HG03159 (cell line): ENCODE measurements at regions not wholly inside any gene's neighbourhood (a gene's known extent, or its start where the extent isn't known, plus 50 kb on each side); places are given as distances from the start of the nearest gene placed in this dataset.
"Not testable (repeated sequence)": the region's sequence is repeated elsewhere in the genome, so short reads cannot be mapped to it uniquely, and the experiment has no call there.

Source experiments
- ATAC-seq: cut with Tn5 transposase; IDR thresholded peaks from one replicate; pipeline ENCODE4 v1.9.1; 2021; ENCODE audit warnings: mild to moderate bottlenecking, moderate library complexity; ENCODE audit not compliant: unreplicated experiment

DNA sequence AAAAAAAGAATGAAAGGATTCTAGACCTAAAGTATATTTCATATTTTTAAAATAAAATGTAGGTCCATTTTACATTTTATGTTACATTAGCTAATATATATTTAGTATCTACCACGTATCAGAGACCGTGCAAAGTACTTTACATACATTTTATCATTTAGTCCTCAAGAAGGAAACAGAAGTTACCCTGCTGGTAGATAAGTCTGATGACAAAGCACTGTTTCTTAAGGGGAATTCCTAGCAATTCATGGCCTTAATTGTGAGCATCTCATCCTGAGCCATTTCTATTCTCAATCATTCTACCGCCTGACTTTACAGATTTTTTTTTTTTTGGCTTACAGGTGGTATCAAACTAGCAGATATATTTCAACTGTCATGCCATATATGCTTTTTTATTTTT, 367.7 kb downstream of the PRELID2 start:
- ATAC-seq, result no peak

DNA sequence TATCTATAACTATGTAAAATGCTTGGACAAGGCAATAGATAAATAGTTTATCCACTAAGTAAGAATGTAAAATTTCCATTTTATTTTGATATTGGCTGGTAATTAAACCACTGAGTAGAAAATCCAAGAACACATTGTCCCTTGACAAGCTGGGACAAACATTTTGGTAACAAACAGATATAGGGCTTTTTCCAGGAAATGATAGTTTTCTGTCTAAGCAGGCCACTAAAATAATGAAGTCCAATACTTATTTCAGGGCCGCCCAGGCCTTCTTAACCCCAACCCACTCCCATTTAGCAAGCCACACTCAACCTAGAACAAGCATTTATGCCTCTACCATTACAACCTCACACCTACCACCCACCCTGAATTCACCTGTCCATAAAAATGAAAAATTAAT, 368.6 kb downstream of the PRELID2 start:
- no peak for ATAC-seq

DNA sequence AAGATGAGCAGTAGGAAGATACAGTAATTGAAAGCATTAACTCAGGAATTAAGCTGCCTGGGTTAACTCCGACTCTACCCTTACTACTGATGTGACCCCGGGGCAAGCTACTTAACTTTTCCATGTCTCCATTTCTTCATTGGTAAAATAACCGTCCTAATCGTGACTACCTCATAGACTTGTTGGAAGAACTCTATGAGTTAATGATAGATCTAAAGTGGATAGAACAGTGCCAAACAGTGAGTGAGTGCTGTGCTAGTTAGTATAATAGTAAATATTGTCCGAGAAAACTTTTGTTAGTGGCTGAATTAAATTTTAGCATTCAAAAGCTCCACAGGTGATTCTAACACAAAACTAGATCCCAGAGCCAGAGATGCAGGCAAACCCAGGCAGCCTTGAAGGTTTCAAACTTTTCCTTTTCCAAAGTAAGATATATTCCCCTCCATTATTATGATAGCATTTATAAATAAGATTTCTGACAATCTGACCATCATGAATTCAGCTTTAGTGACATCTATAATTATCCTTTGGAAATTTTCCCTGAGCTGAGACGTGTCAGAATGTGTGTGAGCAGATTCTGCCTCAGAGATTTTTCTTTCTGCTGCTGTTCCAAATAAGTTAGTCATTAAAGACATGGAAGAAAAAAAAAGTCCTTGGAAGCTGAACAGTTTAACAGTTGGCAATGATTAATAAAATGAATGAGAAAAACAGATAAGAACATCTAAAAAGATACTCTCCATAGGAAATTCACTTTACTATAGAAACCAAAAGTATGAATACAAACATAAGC, 369.5 kb downstream of the PRELID2 start:
- no peak for ATAC-seq

DNA sequence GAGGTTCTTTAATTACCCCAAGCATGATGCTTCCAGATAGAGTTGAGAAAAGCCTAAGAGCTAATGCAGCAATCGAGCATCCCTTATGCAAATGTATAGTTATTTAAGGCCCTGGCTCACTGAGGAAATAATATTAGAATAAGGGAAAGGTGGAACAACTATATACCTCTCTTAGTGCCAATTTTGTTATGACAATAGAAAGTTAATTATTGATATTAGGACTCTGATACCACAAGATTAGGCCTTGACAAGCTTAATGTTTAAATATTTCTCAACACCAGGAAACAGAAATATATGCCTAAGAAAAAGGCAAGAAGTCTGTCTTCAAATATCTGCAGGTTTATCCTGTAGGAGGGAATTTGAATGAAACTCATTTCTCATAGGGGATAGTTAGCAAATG, 371.0 kb downstream of the PRELID2 start:
- no peak for ATAC-seq

DNA sequence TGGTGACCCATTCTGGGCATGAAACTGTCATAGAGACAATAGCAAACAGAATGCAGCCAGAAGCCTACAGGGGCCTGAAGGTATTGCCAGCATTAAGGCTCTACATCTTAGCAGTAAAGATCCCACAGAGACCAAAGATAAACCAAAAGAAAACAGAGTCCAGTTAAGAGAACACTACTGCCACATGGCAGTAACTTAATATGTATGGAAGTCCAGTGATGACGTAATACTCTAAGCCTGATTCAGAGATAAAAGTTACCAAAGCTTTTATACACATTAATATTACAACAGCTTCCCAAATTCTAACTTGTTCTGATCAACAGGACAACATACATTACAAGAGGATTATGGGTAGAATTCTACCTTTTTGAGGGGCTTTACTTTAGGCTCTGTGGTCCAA, 371.5 kb downstream of the PRELID2 start:
- ATAC-seq, result no peak

DNA sequence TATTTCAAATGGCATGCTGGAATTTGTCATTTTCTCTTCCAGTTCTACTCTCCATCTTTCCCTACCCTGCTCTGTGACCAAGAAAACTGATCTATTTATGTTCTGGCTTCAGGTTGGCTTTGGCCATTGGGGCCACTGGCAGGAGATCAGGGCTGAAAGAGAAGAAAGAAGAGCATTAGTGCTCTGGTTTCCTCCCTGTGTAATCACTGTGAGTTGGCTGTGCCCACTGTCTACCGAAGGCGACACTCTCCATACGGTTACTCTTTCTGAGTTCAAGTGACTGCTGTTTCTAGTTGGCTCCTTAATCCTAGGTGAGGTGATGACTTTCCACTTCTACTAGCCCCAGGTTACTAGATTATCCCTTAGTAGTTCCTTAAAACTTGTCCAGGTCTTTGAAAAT, 372.6 kb downstream of the PRELID2 start:
- ATAC-seq, result no peak

DNA sequence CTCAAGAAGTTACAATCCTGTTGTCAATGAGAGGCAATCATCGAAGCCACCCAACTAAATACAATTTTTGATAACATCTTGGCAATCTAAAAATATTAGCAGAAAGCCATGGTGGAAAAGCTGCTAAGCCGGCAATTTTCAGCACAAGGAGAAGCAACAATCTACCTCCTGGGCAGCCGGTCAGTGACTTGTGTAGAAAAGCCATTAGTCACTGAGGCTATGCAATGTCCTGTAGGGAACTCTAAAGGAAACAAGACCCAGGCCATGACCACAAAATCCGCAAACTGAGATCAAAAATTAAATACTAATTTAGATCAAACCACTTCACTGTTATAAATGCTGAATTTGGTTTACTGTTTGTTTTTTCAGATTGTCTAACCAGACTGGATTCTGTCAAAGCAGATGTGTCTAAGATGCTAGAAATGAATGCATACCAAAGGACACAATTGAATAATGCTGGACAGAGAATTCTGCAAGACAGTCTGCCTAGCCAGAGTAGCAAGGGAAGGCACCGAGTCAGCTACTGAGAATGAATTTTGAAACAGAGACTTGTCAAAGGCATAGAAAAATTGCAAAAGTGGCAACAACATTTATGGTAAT, 384.8 kb downstream of the PRELID2 start:
- no peak for ATAC-seq

DNA sequence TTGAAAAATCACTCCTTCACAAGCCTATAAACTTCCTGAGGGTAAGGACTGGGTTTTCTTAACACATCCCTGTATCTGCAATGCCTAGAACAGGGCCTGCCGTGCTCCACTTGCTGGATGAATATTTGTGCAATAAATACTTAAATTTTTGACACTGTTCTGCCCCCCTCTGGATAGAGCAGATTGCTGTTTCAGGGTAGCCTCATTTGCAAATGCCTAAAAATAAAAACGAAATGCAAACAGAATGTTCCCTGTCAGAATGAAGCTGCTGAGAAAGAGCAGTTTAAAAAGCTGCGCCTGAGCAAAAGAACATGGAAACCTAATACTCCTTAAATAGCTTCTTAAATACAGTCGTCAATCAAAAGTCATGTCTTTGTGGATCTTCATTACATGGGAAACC, 385.3 kb downstream of the PRELID2 start:
- no peak for ATAC-seq

DNA sequence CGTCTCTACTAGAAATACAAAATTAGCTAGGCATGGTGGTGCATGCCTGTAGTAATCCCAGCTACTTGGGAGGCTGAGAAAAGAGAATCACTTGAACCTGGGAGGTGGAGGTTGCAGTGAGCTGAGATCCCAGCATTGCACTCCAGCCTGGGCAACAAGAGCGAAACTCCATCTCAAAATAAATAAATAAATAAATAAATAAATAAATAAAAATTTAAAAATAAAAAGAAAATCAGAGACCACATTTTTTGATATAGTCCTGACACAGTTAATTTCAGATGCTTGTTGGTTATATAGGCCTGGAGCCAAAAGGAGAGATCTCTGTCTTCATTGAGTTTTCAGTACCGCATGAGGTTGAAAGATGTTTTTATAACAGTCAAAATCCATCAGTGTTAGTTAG, 388.3 kb downstream of the PRELID2 start:
- ATAC-seq, result not testable (repeated sequence)

DNA sequence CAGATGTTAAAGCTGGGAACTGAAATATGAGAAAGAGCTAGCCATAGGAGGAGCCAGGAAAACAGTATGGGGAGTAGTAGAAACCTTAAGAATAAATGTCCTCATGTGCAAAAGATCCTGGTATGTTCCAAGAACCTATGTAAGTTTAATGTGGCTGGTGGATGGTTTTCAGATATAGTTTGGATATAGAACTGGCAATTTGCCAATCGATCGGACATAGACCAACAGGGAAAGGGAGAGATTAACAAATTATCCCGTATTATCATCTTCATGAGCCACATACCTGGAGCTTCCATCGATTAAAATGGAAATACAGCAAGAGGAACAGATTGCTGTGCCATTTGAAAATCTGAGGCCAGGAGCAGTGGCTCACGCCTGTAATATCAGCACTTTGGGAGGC, 388.7 kb downstream of the PRELID2 start:
- ATAC-seq, result no peak

DNA sequence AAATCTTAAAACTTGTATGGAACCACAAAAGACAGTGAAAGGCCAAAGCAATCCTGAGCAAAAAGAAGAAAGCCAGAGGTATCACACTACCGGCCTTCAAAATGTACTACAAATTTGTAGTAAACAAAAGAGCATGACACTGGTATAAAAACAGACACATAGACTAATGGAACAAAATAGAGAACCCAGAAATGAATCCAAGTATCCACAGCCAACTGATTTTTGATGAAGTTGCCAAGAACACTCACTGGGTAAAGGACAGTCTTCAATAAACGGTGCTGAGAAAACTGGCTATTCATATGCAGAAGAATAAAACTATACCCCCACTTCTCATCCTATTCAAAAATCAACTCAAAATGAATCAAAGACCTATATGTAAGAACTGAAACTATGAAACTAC, 390.1 kb downstream of the PRELID2 start:
- no peak for ATAC-seq

DNA sequence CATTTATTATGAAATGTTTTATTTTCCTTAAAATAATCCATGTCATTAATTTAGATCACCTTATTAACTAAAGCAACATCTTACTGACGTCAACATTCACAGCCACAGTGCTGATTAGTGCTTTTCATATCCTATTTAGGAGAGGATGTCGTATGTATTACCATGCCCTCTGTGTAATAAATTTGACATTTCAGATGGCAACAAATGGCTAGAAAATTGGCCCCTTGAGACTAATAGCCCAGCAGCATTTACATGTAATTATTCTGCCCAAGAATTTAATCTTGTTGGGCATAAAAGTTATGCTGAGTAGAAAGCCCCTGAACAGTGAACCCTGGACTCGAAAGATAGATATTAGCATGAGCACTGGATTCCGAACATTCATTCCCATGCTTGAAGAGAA, 391.2 kb downstream of the PRELID2 start:
- no peak for ATAC-seq

DNA sequence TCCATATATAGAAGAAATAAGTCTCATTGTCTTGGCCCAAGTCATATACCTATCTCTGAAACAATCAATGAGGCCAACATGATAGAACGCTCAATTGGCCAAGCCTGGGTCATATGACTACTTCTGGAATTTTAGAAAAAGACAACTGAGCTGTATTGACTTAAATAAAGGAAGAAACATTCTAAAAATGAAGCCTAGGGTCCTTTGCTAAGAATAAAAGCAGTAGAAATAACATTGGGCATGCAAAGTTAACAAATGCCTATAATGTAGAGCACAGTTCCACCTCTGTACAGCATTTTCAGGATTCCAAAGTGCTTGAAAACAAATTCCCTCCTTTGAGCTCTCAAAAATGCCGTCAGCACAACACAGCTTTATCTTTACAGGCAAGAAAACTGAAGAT, 391.8 kb downstream of the PRELID2 start:
- no peak for ATAC-seq

DNA sequence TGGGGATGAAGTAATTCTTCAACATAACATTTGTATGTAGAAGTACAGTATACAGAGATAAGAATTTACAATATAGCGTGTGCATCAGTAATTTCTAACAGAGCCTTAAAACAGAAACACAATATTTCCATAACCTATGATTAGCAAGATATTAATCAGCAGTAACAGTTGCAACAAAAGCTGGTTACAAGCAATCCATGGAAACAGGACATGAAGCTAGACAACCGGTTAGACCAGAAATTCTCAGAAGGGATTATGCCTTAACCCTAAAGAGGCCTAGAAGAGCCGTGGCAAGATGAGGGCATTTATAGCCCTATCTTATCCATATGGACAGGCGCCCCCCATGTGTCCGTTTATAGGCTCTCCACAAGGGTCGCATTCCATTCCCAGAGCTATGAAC, 392.5 kb downstream of the PRELID2 start:
- ATAC-seq, result not testable (repeated sequence)

DNA sequence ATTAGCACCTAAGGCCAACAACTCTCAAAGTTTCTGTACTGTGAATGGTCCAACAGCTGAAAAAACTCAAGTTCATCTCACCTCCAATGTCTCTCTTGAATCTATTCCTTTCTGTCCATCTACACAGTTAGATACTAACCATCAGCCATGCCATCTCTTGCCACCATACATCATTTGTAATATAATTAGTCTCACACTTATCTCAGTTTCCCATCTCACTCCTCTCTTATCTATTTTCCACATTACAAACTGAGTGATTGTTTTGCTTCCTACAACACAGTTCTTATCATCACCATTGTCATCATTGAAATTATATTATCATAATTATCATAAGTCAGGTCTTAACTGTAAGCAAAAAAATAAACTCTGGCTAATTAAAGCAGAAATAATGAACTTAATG, 393.9 kb downstream of the PRELID2 start:
- ATAC-seq, result no peak

DNA sequence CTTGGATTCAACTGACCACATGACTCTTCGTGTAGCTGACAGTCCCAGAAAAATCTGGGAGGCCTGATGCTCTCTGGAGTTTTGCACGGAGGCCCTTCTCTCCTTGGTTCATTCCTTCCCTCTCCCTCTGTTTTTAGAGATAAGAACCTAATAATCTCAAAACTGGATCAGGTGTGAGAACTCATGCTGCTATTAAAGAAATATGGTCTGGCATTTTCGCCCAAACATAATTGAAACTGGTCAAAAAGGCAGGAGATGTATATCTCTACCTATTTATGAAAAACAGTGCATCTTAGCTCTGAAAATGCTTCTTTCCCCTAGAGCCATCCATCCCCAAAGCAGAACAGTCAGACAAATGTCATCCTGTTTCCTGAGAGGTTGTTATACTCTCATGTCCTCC, 397.5 kb downstream of the PRELID2 start:
- no peak for ATAC-seq

DNA sequence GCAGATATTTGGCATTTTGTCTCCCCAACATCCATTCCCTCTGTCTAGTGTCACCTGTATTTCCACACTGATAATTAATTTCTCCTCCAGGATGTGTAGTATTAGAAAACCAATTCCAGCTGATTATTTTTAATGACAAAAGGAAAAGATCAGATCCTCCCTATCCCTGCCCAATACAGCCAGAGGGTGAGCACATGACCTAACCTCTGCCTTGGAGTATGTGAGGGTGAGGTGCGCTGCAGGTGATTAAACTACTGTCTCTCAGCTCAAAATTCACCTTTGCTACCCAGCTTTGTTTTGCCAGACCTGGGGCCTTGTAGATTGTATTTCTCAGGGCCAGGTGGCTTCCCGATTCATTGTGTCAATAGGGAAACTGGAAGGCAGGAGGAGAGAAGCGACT, 402.1 kb downstream of the PRELID2 start:
- ATAC-seq, result no peak

DNA sequence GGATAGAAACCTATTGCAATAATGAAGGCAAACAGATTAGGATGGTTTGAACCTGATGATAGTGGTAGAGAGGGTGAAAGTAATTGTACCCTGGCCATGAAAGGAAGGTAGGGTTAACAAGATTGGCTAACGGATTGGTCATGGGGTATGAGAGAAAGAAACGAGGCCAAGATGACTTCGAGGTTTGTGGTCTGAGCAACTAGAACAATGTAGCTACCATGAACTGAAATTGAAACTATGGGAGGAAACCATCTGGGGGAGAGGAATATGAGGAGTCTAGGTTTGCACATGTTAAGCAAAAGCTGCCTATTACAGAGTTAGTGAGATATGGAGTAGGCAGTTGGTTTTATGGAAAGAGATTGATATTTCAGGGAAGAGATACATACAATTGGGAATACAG, 406.0 kb downstream of the PRELID2 start:
- ATAC-seq, result no peak

DNA sequence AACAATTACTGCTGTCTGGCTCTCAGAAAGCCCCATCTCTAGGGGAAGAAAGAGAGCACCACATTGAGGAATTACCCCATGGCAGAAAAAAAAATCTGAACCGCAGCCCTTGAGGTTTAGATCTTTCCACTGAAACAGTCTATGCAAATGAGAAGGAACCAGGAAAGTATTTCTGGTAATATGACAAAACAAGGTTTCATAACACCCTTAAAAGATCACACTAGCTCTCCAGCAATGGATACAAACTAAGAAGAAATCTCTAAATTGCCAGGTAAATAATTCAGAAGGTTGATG, 427.1 kb downstream of the PRELID2 start:
- ATAC-seq, result peak; percentile 56

DNA sequence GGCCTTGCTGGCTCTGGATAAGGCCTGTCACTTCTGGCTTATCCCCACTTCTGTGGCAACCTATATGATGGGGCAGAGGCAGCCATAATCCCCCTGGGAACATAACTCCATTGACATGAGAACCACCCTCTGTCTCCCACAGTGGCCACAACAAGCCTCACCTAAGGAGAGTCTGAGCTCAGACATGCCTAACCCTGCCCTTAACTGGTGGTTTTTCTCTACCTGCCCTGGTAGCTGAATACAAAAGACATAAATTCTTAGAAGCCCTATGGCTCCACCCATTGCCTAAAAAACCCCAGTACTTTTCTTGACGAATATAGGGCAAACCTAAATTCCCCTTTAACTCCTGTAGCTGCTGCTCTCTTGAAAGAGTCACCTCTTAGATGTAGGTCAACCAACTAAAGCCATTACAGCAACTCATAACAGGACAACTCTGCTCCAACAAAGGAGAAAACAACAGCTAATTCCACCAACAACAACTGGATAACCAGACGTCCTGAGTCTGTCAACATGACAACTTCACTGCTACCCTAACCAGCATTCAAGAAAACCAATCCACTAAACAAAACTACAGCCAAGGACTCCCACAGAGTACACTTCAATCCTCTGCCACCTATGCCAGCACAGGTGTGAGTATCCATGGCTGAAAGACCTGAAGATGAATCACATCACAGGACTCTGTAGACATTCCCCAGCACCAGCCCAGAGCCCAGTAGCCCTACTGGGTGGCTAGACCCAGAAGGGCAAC, 427.7 kb downstream of the PRELID2 start:
- ATAC-seq, result peak; percentile 39

DNA sequence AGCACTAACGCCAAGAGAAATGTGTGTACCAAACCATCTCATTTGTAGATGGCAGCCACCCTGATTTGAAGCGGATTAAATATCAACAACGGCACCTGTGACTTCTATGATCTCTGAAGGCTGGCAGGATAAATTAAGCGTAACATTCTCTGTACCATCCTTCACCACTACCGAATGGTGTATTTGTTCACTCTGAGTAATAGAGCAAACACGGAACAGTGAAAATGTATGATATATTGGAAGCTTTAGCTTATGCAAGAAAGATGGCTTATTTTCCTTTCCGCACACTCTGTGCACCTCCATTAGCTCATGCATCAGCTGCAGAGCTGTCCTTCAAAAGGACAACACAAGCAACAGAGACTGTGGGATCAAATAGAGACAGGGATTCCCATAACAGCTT, 431.1 kb downstream of the PRELID2 start:
- no peak for ATAC-seq

DNA sequence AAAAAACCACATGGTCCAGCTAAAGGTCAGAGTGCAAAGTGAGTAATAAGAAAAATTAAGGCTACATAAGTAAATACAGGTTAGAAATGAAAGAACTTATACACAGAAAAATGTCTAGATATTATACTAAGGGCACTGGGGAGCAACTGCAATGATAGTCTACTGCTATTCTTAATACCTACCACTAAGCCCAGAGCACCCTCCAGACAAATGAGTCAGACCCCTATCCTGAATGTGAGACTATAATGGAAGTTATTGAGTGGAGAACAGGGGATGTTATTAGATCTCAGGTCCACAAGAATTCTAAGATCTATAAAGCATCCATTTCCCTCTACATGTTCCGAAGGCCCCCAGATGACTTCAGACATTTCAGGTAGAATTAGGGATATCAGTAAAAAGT, 438.3 kb downstream of the PRELID2 start:
- no peak for ATAC-seq
